ENCODE measurements at regions not wholly inside any gene's neighbourhood (a gene's known extent, or its start where the extent isn't known, plus 50 kb on each side); places are given as distances from the start of the nearest gene placed in this dataset.
"Not testable (repeated sequence)": the region's sequence is repeated elsewhere in the genome, so short reads cannot be mapped to it uniquely, and the experiment has no call there.

GRCh38 chr9:31302620-31303418, 1081.6 kb upstream of the ACO1 start:
- no peak for DNase-seq (ENCODE audit: low read depth in 2 of 2)

DNA sequence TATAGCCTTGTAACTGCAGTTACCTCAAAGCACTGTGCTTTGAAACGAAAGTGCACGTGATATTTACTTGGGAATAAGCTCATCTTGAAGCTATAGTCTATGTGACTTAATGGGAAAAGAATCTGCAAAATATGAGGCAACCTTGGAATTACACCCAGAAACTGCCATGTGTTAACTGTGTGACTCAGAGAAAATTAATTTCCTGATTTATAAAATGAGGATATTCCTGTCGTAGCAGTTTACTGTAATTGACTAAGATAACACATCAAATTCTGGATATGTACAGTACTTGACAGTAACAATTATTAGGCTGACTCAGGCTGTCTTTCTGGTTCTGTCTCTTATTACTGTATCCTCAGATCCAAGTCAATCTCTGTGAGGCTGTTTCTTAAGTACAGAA, 1079.9 kb upstream of the ACO1 start:
- no peak for DNase-seq (ENCODE audit: low read depth in 2 of 2)

- DNase-seq (ENCODE audit: low read depth in 2 of 2) = no peak
Observed at GRCh38 chr9:31314241-31314640, 1070.2 kb upstream of the ACO1 start.

GRCh38 chr9:31320494-31320893, 1063.9 kb upstream of the ACO1 start:
- no peak for DNase-seq (ENCODE audit: low read depth in 2 of 2)

DNA sequence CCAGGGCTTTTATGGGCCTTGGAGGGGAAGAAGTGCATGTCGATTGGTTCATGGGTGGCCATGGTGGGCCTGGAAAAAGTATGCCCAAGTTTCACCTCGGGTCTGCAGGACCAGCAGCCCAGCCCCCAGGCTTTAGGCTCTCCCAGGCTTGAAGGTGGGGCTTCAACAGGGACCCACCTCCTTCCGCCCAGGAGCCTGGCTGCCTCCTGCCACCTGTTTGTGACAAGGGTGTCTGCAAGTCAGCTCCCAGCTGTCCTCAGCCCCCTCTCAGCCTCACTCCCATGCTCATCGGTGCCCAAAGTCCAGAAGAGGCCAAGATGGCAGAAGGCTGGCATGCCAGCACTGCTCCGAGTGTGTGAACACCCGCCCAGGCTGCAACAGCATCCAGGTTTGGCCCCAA, 1063.2 kb upstream of the ACO1 start:
- DNase-seq (ENCODE audit: low read depth in 2 of 2) = no peak

GRCh38 chr9:31321686-31322085, 1062.8 kb upstream of the ACO1 start:
- DNase-seq (ENCODE audit: low read depth in 2 of 2) = no peak

- no peak for DNase-seq (ENCODE audit: low read depth in 2 of 2)
Observed at GRCh38 chr9:31323726-31324444, 1060.6 kb upstream of the ACO1 start.

- no peak for DNase-seq (ENCODE audit: low read depth in 2 of 2)
Observed at GRCh38 chr9:31325778-31326177, 1058.7 kb upstream of the ACO1 start.

GRCh38 chr9:31326883-31327282, 1057.6 kb upstream of the ACO1 start:
- not testable (repeated sequence) for DNase-seq (ENCODE audit: low read depth in 2 of 2)

GRCh38 chr9:31334837-31335528, 1049.5 kb upstream of the ACO1 start:
- no peak for DNase-seq (ENCODE audit: low read depth in 2 of 2)

GRCh38 chr9:31335529-31336234, 1048.8 kb upstream of the ACO1 start:
- no peak for DNase-seq (ENCODE audit: low read depth in 2 of 2)

DNA sequence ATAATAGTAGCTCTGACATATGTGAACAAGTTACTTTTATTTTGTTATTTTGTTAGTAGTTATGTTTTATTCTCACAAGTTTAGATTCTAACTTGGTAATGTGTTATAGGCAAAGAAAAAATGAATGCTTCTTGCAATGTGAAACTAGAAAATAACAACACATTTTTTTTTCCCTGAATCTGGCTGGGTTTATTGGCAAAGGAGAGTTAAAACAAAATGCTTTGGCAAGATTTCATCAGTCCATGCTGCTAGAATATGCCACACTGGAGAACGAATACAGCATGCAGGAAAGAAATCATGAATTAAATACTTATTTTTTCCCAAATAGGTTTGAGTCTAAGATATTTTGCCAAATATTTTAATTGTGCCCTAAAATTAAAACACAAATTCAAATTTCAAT, 1048.1 kb upstream of the ACO1 start:
- no peak for DNase-seq (ENCODE audit: low read depth in 2 of 2)

DNA sequence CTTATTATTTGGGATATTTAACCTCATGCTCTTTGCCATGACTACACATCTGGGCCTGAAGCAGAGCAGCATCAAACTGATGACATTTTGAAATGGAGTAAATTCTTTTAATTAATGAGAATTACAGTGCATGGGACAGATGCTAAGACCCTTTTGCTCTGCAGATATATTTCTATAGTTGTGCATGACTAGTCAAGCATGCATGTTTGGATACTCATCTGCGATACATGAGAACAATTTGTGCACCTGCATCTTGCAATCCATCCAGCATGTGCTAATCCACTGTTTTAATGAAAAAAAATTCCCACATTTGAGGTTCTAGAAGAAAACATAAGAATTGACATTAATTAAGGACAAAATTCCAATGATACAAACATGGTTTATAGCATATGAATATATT, 1047.6 kb upstream of the ACO1 start:
- DNase-seq (ENCODE audit: low read depth in 2 of 2) = no peak

GRCh38 chr9:31347082-31347617, 1037.3 kb upstream of the ACO1 start:
- DNase-seq (ENCODE audit: low read depth in 2 of 2) = no peak

DNA sequence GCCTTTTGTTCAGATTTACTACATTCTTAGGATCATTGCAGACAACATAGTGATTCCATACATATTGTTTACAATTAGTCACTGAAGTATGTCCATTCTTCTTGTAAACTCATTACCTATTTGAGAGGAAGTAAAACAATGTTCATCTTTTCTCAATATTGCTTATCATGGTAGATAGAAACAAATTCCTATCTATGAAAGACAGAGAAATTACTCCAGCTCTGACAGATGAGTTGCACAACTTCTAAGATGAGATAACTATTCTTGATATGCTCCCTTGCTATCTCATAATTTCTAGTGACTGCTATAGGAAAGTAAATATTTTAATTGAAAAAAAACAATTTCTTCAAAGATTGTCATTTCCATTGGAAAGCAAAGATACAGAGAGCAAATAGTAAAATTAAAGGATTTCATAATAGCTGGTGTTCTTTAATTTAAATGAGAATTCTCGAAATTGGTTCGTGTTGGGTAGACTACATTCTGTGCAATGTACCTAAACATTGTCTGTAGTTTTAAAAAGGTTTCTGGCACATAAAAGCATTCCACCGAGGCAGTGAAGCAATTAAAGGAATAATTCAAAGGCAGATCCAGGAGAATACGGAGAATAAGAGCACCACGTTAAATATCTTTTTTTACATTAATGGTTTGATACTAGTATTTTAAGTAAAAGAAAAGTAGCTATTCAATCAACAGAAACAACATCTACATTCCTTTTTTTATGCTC, 1029.1 kb upstream of the ACO1 start:
- no peak for DNase-seq (ENCODE audit: low read depth in 2 of 2)

DNA sequence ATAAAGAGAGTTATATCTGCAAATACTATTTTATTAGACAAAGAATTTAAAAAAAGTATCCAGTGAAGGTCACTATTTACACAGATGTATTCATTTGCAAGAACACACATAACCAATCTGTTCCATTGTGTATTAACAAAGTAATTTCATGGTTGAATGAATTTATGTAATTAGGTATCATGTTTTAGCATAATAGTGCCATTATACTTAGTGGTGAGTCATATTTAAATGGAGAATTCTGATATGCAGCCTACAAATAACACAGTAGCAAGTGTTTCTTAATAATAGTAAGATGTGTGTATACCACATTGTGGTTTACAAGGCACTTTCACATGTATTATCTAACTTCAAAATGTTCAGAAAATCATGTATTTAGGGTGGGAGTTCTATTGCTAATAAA, 1028.5 kb upstream of the ACO1 start:
- no peak for DNase-seq (ENCODE audit: low read depth in 2 of 2)

DNA sequence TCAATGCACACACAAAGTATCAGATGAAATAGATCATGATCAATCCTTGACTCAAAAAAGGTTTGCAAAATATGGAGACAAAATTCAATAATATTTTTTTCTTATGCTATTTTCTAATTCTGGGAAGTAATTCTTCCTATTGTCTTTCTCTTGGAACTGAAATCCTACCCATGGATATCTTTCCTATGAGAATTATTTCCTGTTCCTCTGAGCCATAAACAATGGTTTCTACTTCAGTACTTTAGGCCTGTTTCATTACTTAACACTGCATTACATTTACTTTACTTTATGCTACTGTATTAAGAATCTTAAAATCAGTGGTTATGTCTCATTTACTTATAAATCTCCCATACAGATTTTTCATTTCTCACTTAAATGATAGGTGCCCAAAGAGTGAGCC, 1025.4 kb upstream of the ACO1 start:
- DNase-seq (ENCODE audit: low read depth in 2 of 2) = no peak

DNA sequence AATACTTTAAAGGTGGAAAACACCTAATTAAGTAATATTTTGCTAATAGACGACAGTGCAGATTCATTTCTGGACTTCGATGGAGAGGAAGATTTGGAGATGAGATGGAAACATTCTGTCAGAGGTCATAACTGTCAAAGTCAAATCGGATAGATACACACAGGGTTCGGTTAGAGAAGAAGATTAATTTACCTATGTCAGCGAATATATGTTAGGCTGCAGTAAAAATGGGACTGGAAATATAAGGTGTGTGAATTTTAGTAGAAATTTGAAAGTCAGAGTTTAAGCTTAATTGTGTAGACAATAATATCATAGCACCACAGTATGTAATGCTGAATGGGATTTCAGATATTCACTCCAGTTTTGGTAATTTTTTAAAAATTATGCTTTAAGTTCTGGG, 1020.3 kb upstream of the ACO1 start:
- DNase-seq (ENCODE audit: low read depth in 2 of 2) = no peak

DNA sequence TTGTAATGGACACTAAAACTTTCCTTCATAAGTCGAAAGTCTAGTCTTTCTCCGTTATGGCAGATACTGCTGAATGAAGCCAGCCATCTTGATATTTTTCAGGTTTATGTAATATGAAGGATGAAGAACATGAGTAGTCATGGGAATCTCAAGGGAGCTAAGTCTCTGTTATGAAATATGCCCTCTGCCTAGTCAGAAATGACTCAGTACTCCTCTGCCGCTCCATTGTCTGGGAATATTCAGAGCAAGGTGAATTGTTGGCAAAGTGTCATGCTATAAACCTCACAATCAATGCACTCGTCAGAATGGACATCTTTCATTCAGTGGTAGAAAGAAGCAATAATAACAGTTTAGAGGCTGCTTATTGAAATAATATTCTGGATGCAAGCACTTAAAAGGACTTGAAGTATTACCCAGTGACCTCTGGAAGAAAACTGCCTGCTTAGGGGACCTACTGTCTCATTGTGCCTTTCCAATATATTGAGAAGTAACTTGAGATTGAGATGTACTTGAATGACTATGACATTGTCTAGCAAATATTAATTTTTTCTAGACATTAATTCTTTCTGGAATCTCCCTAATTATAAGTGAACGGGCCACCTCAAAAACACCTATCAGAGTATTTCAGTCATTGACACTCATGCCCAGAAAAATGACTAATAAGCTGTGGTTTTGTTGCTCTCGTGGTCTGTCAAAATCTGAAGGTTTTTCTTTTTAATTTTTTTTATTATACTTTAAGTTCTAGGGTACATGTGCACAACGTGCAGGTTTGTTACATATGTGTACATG, 1011.5 kb upstream of the ACO1 start:
- no peak for DNase-seq (ENCODE audit: low read depth in 2 of 2)

- DNase-seq (ENCODE audit: low read depth in 2 of 2) = no peak
Observed at GRCh38 chr9:31377358-31377757, 1007.1 kb upstream of the ACO1 start.
